ENCODE measurements at regions not wholly inside any gene's neighbourhood (a gene's known extent, or its start where the extent isn't known, plus 50 kb on each side); places are given as distances from the start of the nearest gene placed in this dataset.
A peak's percentile ranks its signal among the peaks of the same experiment; 100 is the strongest.
"Not testable (repeated sequence)": the region's sequence is repeated elsewhere in the genome, so short reads cannot be mapped to it uniquely, and the experiment has no call there.

- no peak for DNase-seq (ENCODE audit: low read depth, low spot score)
Observed at GRCh38 chr4:135976860-135977259, 1555.4 kb downstream of the PCDH18 start.

GRCh38 chr4:135966936-135967335 lies 1565.4 kb downstream of the PCDH18 start:
- DNase-seq (ENCODE audit: low read depth, low spot score), result no peak

GRCh38 chr4:135963009-135963408 lies 1569.3 kb downstream of the PCDH18 start:
- no peak for DNase-seq (ENCODE audit: low read depth, low spot score)

- DNase-seq (ENCODE audit: low read depth, low spot score), result no peak
Observed at GRCh38 chr4:135949931-135950330, 1582.4 kb downstream of the PCDH18 start.

- no peak for DNase-seq (ENCODE audit: low read depth, low spot score)
Observed at GRCh38 chr4:135948797-135949196, 1583.5 kb downstream of the PCDH18 start.

- no peak for DNase-seq (ENCODE audit: low read depth, low spot score)
Observed at GRCh38 chr4:135941671-135942070, 1590.6 kb downstream of the PCDH18 start.

GRCh38 chr4:135934026-135934425 lies 1598.3 kb downstream of the PCDH18 start:
- no peak for DNase-seq (ENCODE audit: low read depth, low spot score)

GRCh38 chr4:135927651-135928050 lies 1604.6 kb downstream of the PCDH18 start:
- DNase-seq (ENCODE audit: low read depth, low spot score), result peak; percentile 4

GRCh38 chr4:135921081-135921480 lies 1611.2 kb downstream of the PCDH18 start:
- no peak for DNase-seq (ENCODE audit: low read depth, low spot score)

- peak; percentile 5 for DNase-seq (ENCODE audit: low read depth, low spot score)
Observed at GRCh38 chr4:135917011-135917410, 1615.3 kb downstream of the PCDH18 start.

GRCh38 chr4:135900956-135901355 lies 1631.3 kb downstream of the PCDH18 start:
- no peak for DNase-seq (ENCODE audit: low read depth, low spot score)

- DNase-seq (ENCODE audit: low read depth, low spot score), result not testable (repeated sequence)
Observed at GRCh38 chr4:135864304-135864703, 1662.7 kb upstream of the PABPC4L start.

- no peak for DNase-seq (ENCODE audit: low read depth, low spot score)
Observed at GRCh38 chr4:135840781-135841180, 1639.2 kb upstream of the PABPC4L start.

- DNase-seq (ENCODE audit: low read depth, low spot score), result no peak
Observed at GRCh38 chr4:135839712-135840111, 1638.1 kb upstream of the PABPC4L start.

- DNase-seq (ENCODE audit: low read depth, low spot score), result peak; percentile 94
Observed at GRCh38 chr4:135838889-135839288, 1637.3 kb upstream of the PABPC4L start.

GRCh38 chr4:135834471-135834870 lies 1632.9 kb upstream of the PABPC4L start:
- DNase-seq (ENCODE audit: low read depth, low spot score), result no peak

GRCh38 chr4:135833529-135833928 lies 1631.9 kb upstream of the PABPC4L start:
- DNase-seq (ENCODE audit: low read depth, low spot score), result no peak

GRCh38 chr4:135824759-135825296 lies 1623.2 kb upstream of the PABPC4L start:
- no peak for DNase-seq (ENCODE audit: low read depth, low spot score)

- no peak for DNase-seq (ENCODE audit: low read depth, low spot score)
Observed at GRCh38 chr4:135804785-135805184, 1603.2 kb upstream of the PABPC4L start.

- peak; percentile 5 for DNase-seq (ENCODE audit: low read depth, low spot score)
Observed at GRCh38 chr4:135777361-135777760, 1575.8 kb upstream of the PABPC4L start.

GRCh38 chr4:135775909-135776308 lies 1574.3 kb upstream of the PABPC4L start:
- no peak for DNase-seq (ENCODE audit: low read depth, low spot score)

GRCh38 chr4:135770505-135770904 lies 1568.9 kb upstream of the PABPC4L start:
- no peak for DNase-seq (ENCODE audit: low read depth, low spot score)

GRCh38 chr4:135744928-135745327 lies 1543.3 kb upstream of the PABPC4L start:
- DNase-seq (ENCODE audit: low read depth, low spot score), result no peak

- DNase-seq (ENCODE audit: low read depth, low spot score), result no peak
Observed at GRCh38 chr4:135741583-135741982, 1540.0 kb upstream of the PABPC4L start.
